Osteoblast (primary cell): ENCODE measurements at regions not wholly inside any gene's neighbourhood (a gene's known extent, or its start where the extent isn't known, plus 50 kb on each side); places are given as distances from the start of the nearest gene placed in this dataset.

Source experiments
- DNase-seq: peaks from one replicate; pipeline ENCODE4 v3.0.0; 2011; ENCODE audit warnings: low spot score, mixed read lengths; ENCODE audit not compliant: insufficient read length; ENCODE audit errors: missing footprints
- H2AFZ ChIP-seq: 2 replicates; pipeline ENCODE4 v1.6.0; 2011; ENCODE audit warnings: mild to moderate bottlenecking, low read length
- H3K27ac ChIP-seq: 2 replicates; pipeline ENCODE4 v1.5.1; 2011; ENCODE audit warnings: mild to moderate bottlenecking, low read depth, low read length, moderate library complexity
- H3K27me3 ChIP-seq: 2 replicates; pipeline ENCODE4 v1.6.0; 2012; ENCODE audit warnings: mild to moderate bottlenecking, control low read depth, inconsistent platforms, low read length, moderate library complexity; ENCODE audit not compliant: insufficient read depth
- H3K36me3 ChIP-seq: 2 replicates; pipeline ENCODE4 v1.5.1; 2011; ENCODE audit warnings: mild to moderate bottlenecking, low read length, control low read depth, moderate library complexity; ENCODE audit not compliant: insufficient read depth
- H3K4me1 ChIP-seq: 2 replicates; pipeline ENCODE4 v1.5.1; 2011; ENCODE audit warnings: mild to moderate bottlenecking, low read length, control low read depth, moderate library complexity; ENCODE audit not compliant: insufficient read depth
- H3K4me2 ChIP-seq: 2 replicates; pipeline ENCODE4 v1.6.0; 2011; ENCODE audit warnings: mild to moderate bottlenecking, low read length; ENCODE audit not compliant: insufficient read depth
- H3K4me3 ChIP-seq: fragments of 200-600 bp; sonication (generic); 3 replicates; pipeline ENCODE4 v1.5.1; 2012; ENCODE audit warnings: mild to moderate bottlenecking, low read length, inconsistent platforms; ENCODE audit not compliant: insufficient read depth
- H3K79me2 ChIP-seq: 2 replicates; pipeline ENCODE4 v1.6.0; 2012; ENCODE audit warnings: mild to moderate bottlenecking, low read length, control low read depth, inconsistent platforms; ENCODE audit not compliant: insufficient read depth
- H3K9me3 ChIP-seq: 2 replicates; pipeline ENCODE4 v1.5.1; 2011; ENCODE audit warnings: low read depth, low read length, control low read depth
- H4K20me1 ChIP-seq: 2 replicates; pipeline ENCODE4 v1.6.0; 2012; ENCODE audit warnings: mild to moderate bottlenecking, low read length, control low read depth; ENCODE audit not compliant: insufficient read depth
- CTCF ChIP-seq: IDR thresholded peaks from 2 replicates; pipeline ENCODE4 v1.5.1; 2011; ENCODE audit warnings: mild to moderate bottlenecking, low read depth, low read length, moderate library complexity; ENCODE audit errors: extremely low read depth

- DNase-seq, result no peak
- Histone ChIP-seq H3K9me3 (no peaks in the 10 kb centered on the region), H3K4me3 (no peak overlapping the region), H2AFZ (no peak overlapping the region), H3K27ac (no peak overlapping the region), H3K4me1 (no peaks in the 10 kb centered on the region), H3K79me2 (no peaks in the 10 kb centered on the region), H3K36me3 (no peaks in the 10 kb centered on the region), H4K20me1 (no peaks in the 10 kb centered on the region), H3K27me3 (no peaks in the 10 kb centered on the region), H3K4me2 (no peak overlapping the region)
- no peak for TF ChIP-seq CTCF
These were observed 229.6 kb downstream of the LY86 start for GRCh38 chr6:6818078-6818639.

- H3K27ac ChIP-seq, result no peak overlapping the region
- no peak for DNase-seq
- H3K36me3 ChIP-seq, result no peaks in the 10 kb centered on the region
These were observed 232.2 kb downstream of the LY86 start for GRCh38 chr6:6820641-6821238.

GRCh38 chr6:6821639-6822261, 233.2 kb downstream of the LY86 start:
- no peak for TF ChIP-seq CTCF
- Histone ChIP-seq H3K27me3 (no peaks in the 10 kb centered on the region), H3K4me2 (no peak overlapping the region), H4K20me1 (no peaks in the 10 kb centered on the region), H3K27ac (no peak overlapping the region), H3K79me2 (no peaks in the 10 kb centered on the region), H3K9me3 (no peaks in the 10 kb centered on the region), H3K36me3 (no peaks in the 10 kb centered on the region), H3K4me3 (no peak overlapping the region), H3K4me1 (no peaks in the 10 kb centered on the region), H2AFZ (no peak overlapping the region)
- no peak for DNase-seq

More at GRCh38 chr6:6820641-6821238, 232.2 kb downstream of the LY86 start:
- no peak overlapping the region for H3K4me3 ChIP-seq
- no peaks in the 10 kb centered on the region for H3K79me2 ChIP-seq
- no peak overlapping the region for H2AFZ ChIP-seq
- H3K27me3 ChIP-seq, result no peaks in the 10 kb centered on the region
- H4K20me1 ChIP-seq, result no peaks in the 10 kb centered on the region
- H3K4me1 ChIP-seq, result no peaks in the 10 kb centered on the region
- H3K4me2 ChIP-seq, result no peak overlapping the region
- TF ChIP-seq CTCF, result no peak
- H3K9me3 ChIP-seq, result no peaks in the 10 kb centered on the region

- H3K27me3 ChIP-seq, result no peaks in the 10 kb centered on the region
- no peak for TF ChIP-seq CTCF
These were observed 234.5 kb downstream of the LY86 start for GRCh38 chr6:6823030-6823429.

More at GRCh38 chr6:6823030-6823429, 234.5 kb downstream of the LY86 start:
- Histone ChIP-seq H3K4me1 (no peaks in the 10 kb centered on the region), H4K20me1 (no peaks in the 10 kb centered on the region), H3K4me2 (no peak overlapping the region), H3K36me3 (no peaks in the 10 kb centered on the region), H3K9me3 (no peaks in the 10 kb centered on the region), H2AFZ (no peak overlapping the region), H3K27ac (no peak overlapping the region), H3K4me3 (no peak overlapping the region), H3K79me2 (no peaks in the 10 kb centered on the region)
- no peak for DNase-seq
